Peyer's patch (tissue), 4 donors: ENCODE measurements at regions not wholly inside any gene's neighbourhood (a gene's known extent, or its start where the extent isn't known, plus 50 kb on each side); places are given as distances from the start of the nearest gene placed in this dataset.

Experiments
- DNase-seq, 3 donors: peaks; one replicate each; pipeline ENCODE4 v3.0.0-alpha.2; 2017 to 2019
- H3K27ac ChIP-seq, 4 donors: fragments of 200-600 bp; sonication (generic); one replicate each; pipeline ENCODE4 v1.5.1; 2016 to 2019
- H3K27me3 ChIP-seq, 2 donors: fragments of 200-600 bp; sonication (generic); one replicate each; pipeline ENCODE4 v1.5.1; 2019
- H3K36me3 ChIP-seq, 3 donors: fragments of 200-600 bp; sonication (generic); one replicate each; pipeline ENCODE4 v1.5.1; 2016 to 2019
- H3K4me1 ChIP-seq, 4 donors: fragments of 200-600 bp; sonication (generic); one replicate each; pipeline ENCODE4 v1.5.1; 2016 to 2019
- H3K4me3 ChIP-seq, 4 donors: fragments of 200-600 bp; sonication (generic); 1 replicate in 3 of 4; 2 replicates in 1 of 4; pipeline ENCODE4 v1.5.1; 2016 to 2019; ENCODE audit warnings: mild to moderate bottlenecking in 1 of 4
- H3K9me3 ChIP-seq, 4 donors: fragments of 200-600 bp; sonication (generic); one replicate each; pipeline ENCODE4 v1.5.1; 2016 to 2019; ENCODE audit warnings: mild to moderate bottlenecking in 1 of 4
- POLR2A ChIP-seq, 2 donors: fragments of 450-650 bp; IDR thresholded peaks; one replicate each; pipeline ENCODE4 v1.5.1; 2017; ENCODE audit warnings: antibody characterized with exemption in 2 of 2, mild to moderate bottlenecking in 2 of 2, moderate library complexity in 2 of 2
- small RNA-seq, 2 donors: library from RNA; depleted of rRNA; stranded (forward); fragments of <200 nt; gene quantifications; one replicate each; pipeline ENCODE3, GENCODE V24; 2016
- TF ChIP-seq, protein P1 (sequence below), 6 experiments: fragments of 450-650 bp in 4 of 6; fragments of 200-600 bp in 2 of 6; sonication (generic) in 1 of 6; IDR thresholded peaks; one replicate each; pipeline ENCODE4 v1.5.1; 2017 to 2019; ENCODE audit warnings: antibody characterized with exemption in 6 of 6, mild to moderate bottlenecking in 3 of 6, moderate library complexity in 1 of 6

DNA sequence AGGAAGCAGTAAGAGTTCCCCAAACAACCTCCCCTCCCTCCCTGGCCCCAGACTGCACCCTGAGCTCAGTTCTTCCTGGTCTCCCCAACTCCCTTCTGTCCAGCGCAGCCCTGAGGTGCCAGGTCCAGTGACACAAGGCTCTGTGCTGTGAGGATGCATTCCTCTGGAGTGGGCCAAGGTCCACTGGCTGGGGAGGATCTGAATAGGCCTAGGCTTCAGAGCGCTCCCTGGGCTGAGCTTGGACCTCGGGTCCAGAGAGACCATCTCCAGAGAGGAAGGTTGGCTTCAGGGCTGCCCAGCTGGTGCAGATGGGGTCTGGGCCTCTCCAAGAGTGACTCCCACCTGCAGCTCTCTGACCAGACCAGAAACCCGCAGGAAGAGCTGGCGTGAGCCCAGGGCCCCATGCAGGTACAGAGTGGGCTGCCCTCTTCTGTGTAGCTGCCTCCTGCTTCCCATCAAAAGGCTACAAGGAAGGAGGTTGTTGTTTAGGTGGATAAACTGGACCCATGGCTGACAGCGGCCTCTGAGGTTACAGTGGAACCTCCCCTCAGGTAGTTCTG lies 52.3 kb upstream of the MLN start:
- no peaks in the 10 kb centered on the region for H3K36me3 ChIP-seq
- H3K27ac ChIP-seq, result no peak overlapping the region
- DNase-seq, result no peak
- no peak overlapping the region for H3K4me3 ChIP-seq
- H3K9me3 ChIP-seq, result no peaks in the 10 kb centered on the region
- H3K27me3 ChIP-seq, result no peaks in the 10 kb centered on the region
- peaks cover 0 to 15% (median 8%) of the 10 kb centered on the region in 4 donors for H3K4me1 ChIP-seq
- TF ChIP-seq, protein P1, sequence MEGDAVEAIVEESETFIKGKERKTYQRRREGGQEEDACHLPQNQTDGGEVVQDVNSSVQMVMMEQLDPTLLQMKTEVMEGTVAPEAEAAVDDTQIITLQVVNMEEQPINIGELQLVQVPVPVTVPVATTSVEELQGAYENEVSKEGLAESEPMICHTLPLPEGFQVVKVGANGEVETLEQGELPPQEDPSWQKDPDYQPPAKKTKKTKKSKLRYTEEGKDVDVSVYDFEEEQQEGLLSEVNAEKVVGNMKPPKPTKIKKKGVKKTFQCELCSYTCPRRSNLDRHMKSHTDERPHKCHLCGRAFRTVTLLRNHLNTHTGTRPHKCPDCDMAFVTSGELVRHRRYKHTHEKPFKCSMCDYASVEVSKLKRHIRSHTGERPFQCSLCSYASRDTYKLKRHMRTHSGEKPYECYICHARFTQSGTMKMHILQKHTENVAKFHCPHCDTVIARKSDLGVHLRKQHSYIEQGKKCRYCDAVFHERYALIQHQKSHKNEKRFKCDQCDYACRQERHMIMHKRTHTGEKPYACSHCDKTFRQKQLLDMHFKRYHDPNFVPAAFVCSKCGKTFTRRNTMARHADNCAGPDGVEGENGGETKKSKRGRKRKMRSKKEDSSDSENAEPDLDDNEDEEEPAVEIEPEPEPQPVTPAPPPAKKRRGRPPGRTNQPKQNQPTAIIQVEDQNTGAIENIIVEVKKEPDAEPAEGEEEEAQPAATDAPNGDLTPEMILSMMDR (IDR thresholded peaks at IDR 0.05), result no peak
- no peak for TF ChIP-seq POLR2A (IDR thresholded peaks at IDR 0.05)

GRCh38 chr6:33854572-33855030 lies 50.8 kb upstream of the MLN start:
- TF ChIP-seq POLR2A (IDR thresholded peaks at IDR 0.05), result no peak
- H3K27ac ChIP-seq, result no peak overlapping the region
- H3K4me3 ChIP-seq, result no peak overlapping the region
- H3K36me3 ChIP-seq, result no peaks in the 10 kb centered on the region
- no peaks in the 10 kb centered on the region for H3K27me3 ChIP-seq
- H3K4me1 ChIP-seq, result peaks cover 0 to 15% (median 8%) of the 10 kb centered on the region in 4 donors
- no peaks in the 10 kb centered on the region for H3K9me3 ChIP-seq
- DNase-seq, result no peak

DNA sequence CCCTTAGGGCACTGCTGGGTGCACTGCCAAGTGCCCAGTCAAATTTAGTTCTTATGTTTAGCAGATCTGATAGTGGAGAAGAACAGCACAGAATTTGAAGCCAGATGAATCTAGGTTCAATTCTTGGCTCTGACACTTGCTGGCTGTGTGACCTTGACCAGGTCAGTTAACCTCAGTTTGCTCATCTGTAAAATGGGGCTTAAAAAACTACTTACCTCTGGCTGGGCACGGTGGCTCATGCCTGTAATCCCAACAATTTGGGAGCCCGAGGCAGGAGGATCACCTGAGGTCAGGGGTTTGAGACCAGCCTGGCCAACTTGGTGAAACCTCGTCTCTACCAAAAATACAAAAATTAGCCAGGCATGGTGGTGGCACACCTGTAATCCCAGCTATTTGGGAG lies 49.9 kb upstream of the MLN start:
- no peak for TF ChIP-seq POLR2A (IDR thresholded peaks at IDR 0.05)
- TF ChIP-seq, protein P1 (IDR thresholded peaks at IDR 0.05), result no peak
- H3K27ac ChIP-seq, result no peak overlapping the region
- H3K4me1 ChIP-seq, result peaks cover 0 to 15% (median 8%) of the 10 kb centered on the region in 4 donors
- DNase-seq, result no peak
- H3K9me3 ChIP-seq, result no peaks in the 10 kb centered on the region
- no peaks in the 10 kb centered on the region for H3K27me3 ChIP-seq
- H3K4me3 ChIP-seq, result no peak overlapping the region
- H3K36me3 ChIP-seq, result no peaks in the 10 kb centered on the region

Small RNAs in the stretch of these regions (small RNA-seq; reads per million reads assigned to genes)
- gene AL138889.2 (0 reads per million in 2 donors), gene MIR7159 (0 reads per million in 2 donors)
